Stomach (tissue), 8 donors: ENCODE measurements at regions not wholly inside any gene's neighbourhood (a gene's known extent, or its start where the extent isn't known, plus 50 kb on each side); places are given as distances from the start of the nearest gene placed in this dataset.

Source experiments
- DNase-seq, 2 donors: peaks; one replicate each; pipeline versions ENCODE4 v3.0.0 to v3.0.0-alpha.2; 2013 to 2019
- H3K27ac ChIP-seq, 5 donors: fragments of 200-600 bp in 4 of 5; sonication (generic) in 4 of 5; one replicate each; pipeline ENCODE4 v1.5.1; 2013 to 2019; ENCODE audit warnings: mild to moderate bottlenecking in 1 of 5, moderate library complexity in 1 of 5
- H3K27me3 ChIP-seq, 3 donors: fragments of 200-600 bp; sonication (generic); one replicate each; pipeline ENCODE4 v1.5.1; 2017 to 2019; ENCODE audit warnings: mixed run types in 1 of 3
- H3K36me3 ChIP-seq, 4 donors: fragments of 200-600 bp; sonication (generic); 1 replicate in 3 of 4; 2 replicates in 1 of 4; pipeline ENCODE4 v1.5.1; 2016 to 2019
- H3K4me1 ChIP-seq, 4 donors: fragments of 200-600 bp; sonication (generic); one replicate each; pipeline ENCODE4 v1.5.1; 2016 to 2019
- H3K4me3 ChIP-seq, 4 donors: fragments of 200-600 bp; sonication (generic) in 3 of 4; one replicate each; pipeline ENCODE4 v1.5.1; 2016 to 2019; ENCODE audit warnings: mild to moderate bottlenecking in 1 of 4
- H3K9me3 ChIP-seq, 4 donors: fragments of 200-600 bp; sonication (generic); one replicate each; pipeline ENCODE4 v1.5.1; 2016 to 2019
- EP300 ChIP-seq: sonication (generic); formaldehyde crosslinking; IDR thresholded peaks from one replicate; pipeline ENCODE4 v1.6.1; 2017; ENCODE audit warnings: antibody characterized with exemption
- POLR2A ChIP-seq, 4 donors: fragments of 450-650 bp; IDR thresholded peaks; one replicate each; pipeline ENCODE4 v1.6.1; 2016; ENCODE audit warnings: antibody characterized with exemption in 4 of 4, control low read depth in 2 of 4, mild to moderate bottlenecking in 1 of 4, moderate library complexity in 1 of 4
- POLR2AphosphoS5 ChIP-seq, 3 donors: sonication (generic); formaldehyde crosslinking; IDR thresholded peaks; one replicate each; pipeline ENCODE4 v1.6.1; 2016; ENCODE audit warnings: antibody characterized with exemption in 3 of 3
- WGBS, 5 donors: extraction: QIAGEN DNeasy Blood & Tissue Kit in 3 of 5; methylation state at CpG; one replicate each; pipeline versions ENCODE4 v1.1.5 to v1.1.7; 2013 to 2018; 5-methylcytosine and 5-hydroxymethylcytosine counted together
- intact Hi-C: fragments of 100-400 bp; cut with DNase I; formaldehyde crosslinking; loops from one replicate; pipeline ENCODE4 v1.15.1; 2023; ENCODE audit warnings: low total_unique reads
- TF ChIP-seq, protein P1 (sequence below), 7 experiments: fragments of 450-650 bp in 4 of 7; fragments of 200-600 bp in 3 of 7; sonication (generic) in 3 of 7; IDR thresholded peaks; one replicate each; pipeline ENCODE4 v1.5.1; 2016 to 2019; ENCODE audit warnings: antibody characterized with exemption in 7 of 7, control low read depth in 2 of 7, mild to moderate bottlenecking in 1 of 7
- donor health status: healthy with polysubstance abuse.
- donor health status: Bipolar disorder and iron deficiency.
- donor health status: healthy.

DNA sequence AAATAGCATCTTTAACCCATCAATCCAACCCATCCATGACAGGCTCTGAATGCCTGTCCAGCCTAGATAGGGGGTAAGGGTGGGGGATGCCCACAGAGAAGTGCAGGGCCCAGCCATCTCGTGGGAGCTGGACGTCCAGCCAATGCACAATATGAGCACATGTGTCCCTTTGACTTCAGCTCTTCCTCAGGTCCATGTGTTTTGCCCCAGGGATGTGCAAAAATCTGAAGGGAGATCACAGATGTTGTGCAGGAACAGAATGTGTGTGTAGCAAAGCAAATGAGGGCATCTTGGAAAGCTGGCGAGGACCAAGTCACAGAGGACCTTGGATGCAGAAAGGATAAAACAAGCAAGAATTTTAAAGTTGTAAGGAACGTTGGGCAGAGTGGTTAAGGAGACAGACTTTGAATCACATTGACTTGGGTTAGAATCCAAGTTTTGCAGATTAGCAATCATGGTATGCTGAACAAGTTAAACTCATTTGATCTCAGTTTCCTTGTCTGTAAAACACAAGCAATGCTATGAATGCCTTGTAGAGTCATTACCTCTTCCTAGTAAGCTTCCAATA, 104.5 kb downstream of the TTC32 start:
- DNase-seq: no peak
- Histone ChIP-seq H3K9me3 (no peaks in the 10 kb centered on the region), H3K4me3 (no peak overlapping the region)

DNA sequence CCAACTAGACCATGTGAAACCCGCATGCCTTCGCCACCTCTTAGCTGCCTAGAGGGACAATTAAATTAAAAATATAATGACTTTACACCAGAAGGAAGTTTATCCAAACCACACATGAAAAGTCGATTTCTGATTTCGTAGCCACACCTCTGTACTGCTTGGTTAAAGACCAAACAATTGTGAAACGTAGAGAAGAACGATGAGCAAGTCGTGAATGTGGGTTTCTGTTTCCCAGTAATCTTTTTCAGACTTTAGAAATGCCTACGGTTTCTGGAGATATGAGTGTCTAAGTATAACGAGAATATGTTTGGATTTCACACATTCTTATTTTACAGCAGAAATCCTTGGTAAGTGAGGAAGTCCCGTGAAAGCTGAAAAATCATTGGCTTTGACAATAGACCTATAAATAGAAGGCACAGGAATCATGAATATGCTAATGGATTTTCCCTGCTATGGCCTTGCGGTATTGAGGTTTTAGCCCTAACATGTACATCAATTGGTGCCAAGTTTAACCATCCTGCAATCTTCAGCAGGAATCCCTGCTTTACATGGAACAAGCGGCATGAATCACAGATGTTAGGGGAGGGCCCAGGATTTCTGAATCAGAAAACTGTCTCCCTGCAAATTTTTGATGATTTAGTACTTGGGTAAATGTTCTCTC, 105.6 kb downstream of the TTC32 start:
- Histone ChIP-seq H3K27ac (peak overlapping the region in 1 of 5 donors; percentile 6), H3K4me3 (no peak overlapping the region), H3K36me3 (no peaks in the 10 kb centered on the region), H3K9me3 (no peaks in the 10 kb centered on the region), H3K4me1 (peaks cover 0 to 2% (median under 1%) of the 10 kb centered on the region in 4 donors), H3K27me3 (no peaks in the 10 kb centered on the region)
- TF ChIP-seq POLR2AphosphoS5 (IDR thresholded peaks at IDR 0.05) (no peak), POLR2A (IDR thresholded peaks at IDR 0.05) (no peak), EP300 (no peak)
- TF ChIP-seq, protein P1, sequence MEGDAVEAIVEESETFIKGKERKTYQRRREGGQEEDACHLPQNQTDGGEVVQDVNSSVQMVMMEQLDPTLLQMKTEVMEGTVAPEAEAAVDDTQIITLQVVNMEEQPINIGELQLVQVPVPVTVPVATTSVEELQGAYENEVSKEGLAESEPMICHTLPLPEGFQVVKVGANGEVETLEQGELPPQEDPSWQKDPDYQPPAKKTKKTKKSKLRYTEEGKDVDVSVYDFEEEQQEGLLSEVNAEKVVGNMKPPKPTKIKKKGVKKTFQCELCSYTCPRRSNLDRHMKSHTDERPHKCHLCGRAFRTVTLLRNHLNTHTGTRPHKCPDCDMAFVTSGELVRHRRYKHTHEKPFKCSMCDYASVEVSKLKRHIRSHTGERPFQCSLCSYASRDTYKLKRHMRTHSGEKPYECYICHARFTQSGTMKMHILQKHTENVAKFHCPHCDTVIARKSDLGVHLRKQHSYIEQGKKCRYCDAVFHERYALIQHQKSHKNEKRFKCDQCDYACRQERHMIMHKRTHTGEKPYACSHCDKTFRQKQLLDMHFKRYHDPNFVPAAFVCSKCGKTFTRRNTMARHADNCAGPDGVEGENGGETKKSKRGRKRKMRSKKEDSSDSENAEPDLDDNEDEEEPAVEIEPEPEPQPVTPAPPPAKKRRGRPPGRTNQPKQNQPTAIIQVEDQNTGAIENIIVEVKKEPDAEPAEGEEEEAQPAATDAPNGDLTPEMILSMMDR (IDR thresholded peaks at IDR 0.05): no peak
- intact Hi-C loops: no loop called here
- DNase-seq: no peak
- 75 to 83% (median 80%) methylated on average over 12 of the region's 12 CpGs for WGBS, 5 donors

More for the DNA sequence above, 104.5 kb downstream of the TTC32 start:
- TF ChIP-seq POLR2A (IDR thresholded peaks at IDR 0.05) (no peak), EP300 (no peak), POLR2AphosphoS5 (IDR thresholded peaks at IDR 0.05) (no peak)
- TF ChIP-seq, protein P1 (IDR thresholded peaks at IDR 0.05): no peak
- 79 to 87% (median 84%) methylated on average over 4 of the region's 4 CpGs for WGBS, 5 donors
- Histone ChIP-seq H3K36me3 (no peaks in the 10 kb centered on the region), H3K27me3 (no peaks in the 10 kb centered on the region), H3K4me1 (peaks cover 0 to 12% (median 12%) of the 10 kb centered on the region in 4 donors), H3K27ac (no peak overlapping the region)
- intact Hi-C loops: no loop called here

DNA sequence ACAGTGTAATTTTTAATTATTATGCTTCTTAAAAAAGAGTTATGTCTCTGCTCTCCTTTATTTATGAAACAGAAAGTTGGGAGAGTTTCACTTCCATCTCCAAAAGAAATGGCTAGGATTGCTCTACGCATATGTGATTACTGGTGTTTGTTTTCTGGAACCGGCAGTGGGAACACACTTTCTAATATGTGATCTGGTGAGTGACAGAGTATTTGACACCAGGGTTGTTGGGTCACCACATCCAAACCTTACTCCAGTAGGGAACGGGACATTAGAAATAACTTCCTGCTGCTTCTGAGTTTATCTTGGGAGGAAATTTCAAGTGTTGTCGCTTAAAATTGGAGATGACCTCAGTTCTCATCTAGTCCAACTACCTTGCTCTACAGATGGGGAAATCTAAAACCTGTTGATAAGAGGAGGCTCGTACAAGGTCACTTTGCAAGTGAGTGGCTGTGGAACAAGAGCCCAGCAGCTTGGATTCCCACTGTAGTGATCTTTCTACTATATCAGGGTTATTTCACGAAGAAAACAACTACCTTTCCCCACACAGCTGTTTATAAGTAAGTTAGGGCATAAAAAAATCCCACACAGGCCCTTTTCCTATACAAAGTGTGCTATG, 108.5 kb downstream of the TTC32 start:
- Histone ChIP-seq H3K27ac (no peak overlapping the region), H3K4me3 (no peak overlapping the region), H3K27me3 (no peaks in the 10 kb centered on the region), H3K9me3 (no peaks in the 10 kb centered on the region), H3K4me1 (no peaks in the 10 kb centered on the region), H3K36me3 (no peaks in the 10 kb centered on the region)
- TF ChIP-seq POLR2AphosphoS5 (IDR thresholded peaks at IDR 0.05) (no peak), POLR2A (IDR thresholded peaks at IDR 0.05) (no peak), EP300 (no peak)
- TF ChIP-seq, protein P1 (IDR thresholded peaks at IDR 0.05): no peak
- 65 to 77% (median 72%) methylated on average over 6 of the region's 6 CpGs for WGBS, 5 donors
- intact Hi-C loops: no loop called here
- no peak for DNase-seq

DNA sequence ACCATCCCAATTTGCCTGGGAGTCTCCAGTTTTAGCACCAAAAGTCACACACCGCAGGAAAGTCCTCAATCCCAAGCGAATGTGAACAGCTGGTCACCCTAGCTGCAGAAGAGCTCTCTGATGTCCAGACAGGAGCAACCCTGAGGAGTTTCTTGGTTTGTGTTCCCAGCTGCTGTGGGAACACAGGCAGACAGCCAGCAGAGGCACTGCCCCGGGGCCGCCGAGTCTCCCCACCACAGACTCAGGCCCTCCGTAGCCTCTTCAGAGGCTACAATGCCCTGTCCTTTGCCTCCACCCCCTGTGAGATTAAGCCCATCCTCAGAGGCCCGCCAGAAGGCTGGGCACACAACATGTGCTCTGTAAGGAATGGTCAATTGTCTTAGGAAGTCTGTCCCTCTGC, 111.5 kb downstream of the TTC32 start:
- Histone ChIP-seq H3K27ac (no peak overlapping the region), H3K4me1 (no peaks in the 10 kb centered on the region), H3K9me3 (no peaks in the 10 kb centered on the region), H3K27me3 (no peaks in the 10 kb centered on the region), H3K4me3 (no peak overlapping the region), H3K36me3 (no peaks in the 10 kb centered on the region)
- WGBS, 5 donors: 74 to 87% (median 75%) methylated on average over 7 of the region's 7 CpGs
- TF ChIP-seq, protein P1 (IDR thresholded peaks at IDR 0.05): no peak
- TF ChIP-seq POLR2AphosphoS5 (IDR thresholded peaks at IDR 0.05) (no peak), EP300 (no peak), POLR2A (IDR thresholded peaks at IDR 0.05) (no peak)
- intact Hi-C loops: no loop called here
- DNase-seq: no peak
